ENCODE measurements at regions not wholly inside any gene's neighbourhood (a gene's known extent, or its start where the extent isn't known, plus 50 kb on each side); places are given as distances from the start of the nearest gene placed in this dataset.

- TF ChIP-seq CTCF (IDR thresholded peaks at IDR 0.05; ENCODE audit: low read depth, low read length, missing input control) (no peak), GABPA (IDR thresholded peaks at IDR 0.05 in 1 of 2, conservative IDR thresholded peaks at IDR 0.05 in 1 of 2) (no peak), YY1 (IDR thresholded peaks at IDR 0.05) (no peak), ZBTB33 (IDR thresholded peaks at IDR 0.05) (no peak), TAF1 (conservative IDR thresholded peaks at IDR 0.05) (no peak), ATF3 (IDR thresholded peaks at IDR 0.05) (no peak)
These were observed 491.7 kb upstream of the PIK3R1 start for GRCh38 chr5:67723873-67724272.

All from liver (tissue), 3 donors.